HEK293 (cell line): ENCODE measurements at regions not wholly inside any gene's neighbourhood (a gene's known extent, or its start where the extent isn't known, plus 50 kb on each side); places are given as distances from the start of the nearest gene placed in this dataset.
A peak's percentile ranks its signal among the peaks of the same experiment; 100 is the strongest.

Experiments used
- CTCF ChIA-PET: fragments of 350-600 bp; formaldehyde crosslinking; extraction: SDS; loops from one replicate; lab custom pipeline; 2021; ENCODE audit warnings: antibody characterized with exemption; lab: Yijun Ruan, JAX
- POLR2A ChIA-PET: fragments of 300-600 bp; formaldehyde crosslinking; extraction: SDS; loops from one replicate; lab custom pipeline; 2020; ENCODE audit warnings: antibody characterized with exemption, inconsistent platforms; lab: Yijun Ruan, JAX
- H3K27ac ChIP-seq: fragments of 200-500 bp; sonication (Bioruptor generic); 2 replicates; pipeline ENCODE4 v1.5.1; 2014; ENCODE audit warnings: low read depth, low read length, control low read depth, inconsistent platforms; ENCODE audit errors: extremely low read depth
- H3K36me3 ChIP-seq, 2 experiments: fragments of 200-500 bp in 1 of 2; sonication (Bioruptor generic) in 1 of 2; 1 replicate in 1 of 2; 2 replicates in 1 of 2; pipeline ENCODE4 v1.5.1; 2014 to 2017; ENCODE audit warnings: inconsistent platforms in 2 of 2, low read length in 2 of 2; ENCODE audit not compliant: control insufficient read depth in 2 of 2, insufficient read depth in 1 of 2
- H3K4me1 ChIP-seq: fragments of 200-500 bp; sonication (Bioruptor generic); 2 replicates; pipeline ENCODE4 v1.5.1; 2014; ENCODE audit warnings: mild to moderate bottlenecking, low read length, inconsistent platforms; ENCODE audit not compliant: control insufficient read depth, insufficient read depth
- H3K4me3 ChIP-seq: 2 replicates; pipeline ENCODE4 v1.5.1; 2011; ENCODE audit warnings: low read depth, mild to moderate bottlenecking, control low read depth, low read length, moderate library complexity
- H3K9me3 ChIP-seq: fragments of 200-500 bp; sonication (Bioruptor generic); 2 replicates; pipeline ENCODE4 v1.5.1; 2014; ENCODE audit warnings: low read depth, low read length, inconsistent platforms; ENCODE audit not compliant: control insufficient read depth, insufficient read depth
- EGR2 ChIP-seq: fragments of 450-650 bp; formaldehyde crosslinking; IDR thresholded peaks from 2 replicates; pipeline ENCODE4 v1.5.1; 2016; ENCODE audit warnings: low read depth, missing biosample characterization, missing genetic modification characterization
- GLI2 ChIP-seq: fragments of 450-650 bp; formaldehyde crosslinking; IDR thresholded peaks from 2 replicates; pipeline ENCODE4; 2017; ENCODE audit warnings: missing biosample characterization, missing genetic modification characterization, low read depth, borderline replicate concordance
- GLIS1 ChIP-seq: fragments of 450-650 bp; formaldehyde crosslinking; IDR thresholded peaks from 2 replicates; pipeline ENCODE4 v1.5.1; 2016; ENCODE audit warnings: missing biosample characterization, missing genetic modification characterization
- IKZF3 ChIP-seq: fragments of 450-650 bp; IDR thresholded peaks from 2 replicates; pipeline ENCODE4 v1.5.0; 2018; ENCODE audit warnings: missing biosample characterization, mild to moderate bottlenecking, missing genetic modification characterization, moderate library complexity
- SCRT2 ChIP-seq: fragments of 450-650 bp; formaldehyde crosslinking; IDR thresholded peaks from 2 replicates; pipeline ENCODE4 v1.5.1; 2016; ENCODE audit warnings: missing biosample characterization, missing genetic modification characterization
- TCF7L2 ChIP-seq: IDR thresholded peaks from 2 replicates; pipeline ENCODE4 v1.6.1; 2011; ENCODE audit warnings: low read depth, mild to moderate bottlenecking, inconsistent platforms, low read length, moderate library complexity, borderline replicate concordance
- ZBTB20 ChIP-seq: fragments of 450-650 bp; formaldehyde crosslinking; IDR thresholded peaks from 2 replicates; pipeline ENCODE4 v1.5.1; 2016; ENCODE audit warnings: missing biosample characterization, missing genetic modification characterization
- ZIC2 ChIP-seq: fragments of 450-650 bp; formaldehyde crosslinking; IDR thresholded peaks from 2 replicates; pipeline ENCODE4 v1.5.1; 2016; ENCODE audit warnings: missing biosample characterization, missing genetic modification characterization
- ZNF169 ChIP-seq: fragments of 450-650 bp; formaldehyde crosslinking; IDR thresholded peaks from 2 replicates; pipeline ENCODE4 v1.5.1; 2016; ENCODE audit warnings: missing biosample characterization, missing genetic modification characterization
- ZNF221 ChIP-seq: fragments of 450-650 bp; formaldehyde crosslinking; IDR thresholded peaks from 2 replicates; pipeline ENCODE4 v1.5.1; 2017; ENCODE audit warnings: missing biosample characterization, missing genetic modification characterization, borderline replicate concordance
- ZNF223 ChIP-seq: fragments of 450-650 bp; formaldehyde crosslinking; IDR thresholded peaks from 2 replicates; pipeline ENCODE4 v1.5.1; 2016; ENCODE audit warnings: missing biosample characterization, missing genetic modification characterization
- ZNF239 ChIP-seq: fragments of 450-650 bp; formaldehyde crosslinking; IDR thresholded peaks from 2 replicates; pipeline ENCODE4 v1.5.1; 2016; ENCODE audit warnings: missing biosample characterization, missing genetic modification characterization
- ZNF324 ChIP-seq: fragments of 450-650 bp; formaldehyde crosslinking; IDR thresholded peaks from 2 replicates; pipeline ENCODE4 v1.5.1; 2016; ENCODE audit warnings: missing biosample characterization, missing genetic modification characterization
- ZNF514 ChIP-seq: fragments of 450-650 bp; formaldehyde crosslinking; IDR thresholded peaks from 2 replicates; pipeline ENCODE4 v1.5.1; 2016; ENCODE audit warnings: missing biosample characterization, missing genetic modification characterization
- ZNF549 ChIP-seq: fragments of 450-650 bp; IDR thresholded peaks from 2 replicates; pipeline ENCODE4 v1.5.1; 2018; ENCODE audit warnings: missing biosample characterization, missing genetic modification characterization, mild to moderate bottlenecking, inconsistent platforms, moderate library complexity
- ZNF792 ChIP-seq: fragments of 450-650 bp; formaldehyde crosslinking; IDR thresholded peaks from 2 replicates; pipeline ENCODE4 v1.5.1; 2016; ENCODE audit warnings: missing biosample characterization, missing genetic modification characterization
- TF ChIP-seq, protein P1 (sequence below): fragments of 450-650 bp; formaldehyde crosslinking; IDR thresholded peaks from 2 replicates; pipeline ENCODE4 v1.5.1; 2017; ENCODE audit warnings: missing biosample characterization, missing genetic modification characterization
- TF ChIP-seq, protein P2 (sequence below): fragments of 450-650 bp; formaldehyde crosslinking; IDR thresholded peaks from 2 replicates; pipeline ENCODE4 v1.5.1; 2016; ENCODE audit warnings: missing biosample characterization, missing genetic modification characterization
- TF ChIP-seq, protein P3 (sequence below): fragments of 450-650 bp; IDR thresholded peaks from 2 replicates; pipeline ENCODE4 v1.5.1; 2018; ENCODE audit warnings: missing biosample characterization, mild to moderate bottlenecking, missing genetic modification characterization
- TF ChIP-seq, protein P4 (sequence below): fragments of 450-650 bp; formaldehyde crosslinking; IDR thresholded peaks from 2 replicates; pipeline ENCODE4 v1.5.1; 2016; ENCODE audit warnings: missing biosample characterization, missing genetic modification characterization
- TF ChIP-seq, protein P5 (sequence below): fragments of 450-650 bp; formaldehyde crosslinking; IDR thresholded peaks from 2 replicates; pipeline ENCODE4 v1.5.0; 2017; ENCODE audit warnings: missing biosample characterization, missing genetic modification characterization, borderline replicate concordance

DNA sequence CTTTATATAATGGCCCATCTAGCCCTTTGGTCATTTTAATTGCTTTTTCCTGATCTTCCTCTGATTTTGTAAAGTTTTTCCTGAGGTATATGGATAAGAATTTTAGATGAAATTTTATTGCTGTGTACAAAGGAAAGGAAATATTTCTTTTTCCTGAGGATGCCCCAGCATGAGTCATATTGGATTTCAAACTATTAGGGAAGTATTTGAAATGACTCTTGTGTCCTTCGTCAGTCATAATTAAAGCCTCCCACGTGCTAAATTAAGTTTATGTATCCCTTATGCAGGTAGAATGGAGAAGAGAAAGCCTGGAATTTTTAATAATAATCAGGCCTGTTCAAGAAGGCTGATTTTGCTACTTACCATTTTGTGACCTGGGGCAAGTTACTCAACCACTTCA, 82.6 kb upstream of the GLI3 start:
- Histone ChIP-seq H3K36me3 (no peaks in the 10 kb centered on the region), H3K9me3 (no peaks in the 10 kb centered on the region), H3K4me1 (peaks cover 12% of the 10 kb centered on the region; the same call in 1 of the 2 replicates), H3K4me3 (no peak overlapping the region), H3K27ac (no peak overlapping the region)
- ChIA-PET POLR2A (no interaction called here), CTCF (interaction anchor here (0.6 kb wide), 1 partner anchor 512 kb away, joined by 3 read pairs; no protein-coding TSS in a partner anchor)
- no peak for TF ChIP-seq EGR2 (tag by site-specific recombination)
- TF ChIP-seq, protein P1, sequence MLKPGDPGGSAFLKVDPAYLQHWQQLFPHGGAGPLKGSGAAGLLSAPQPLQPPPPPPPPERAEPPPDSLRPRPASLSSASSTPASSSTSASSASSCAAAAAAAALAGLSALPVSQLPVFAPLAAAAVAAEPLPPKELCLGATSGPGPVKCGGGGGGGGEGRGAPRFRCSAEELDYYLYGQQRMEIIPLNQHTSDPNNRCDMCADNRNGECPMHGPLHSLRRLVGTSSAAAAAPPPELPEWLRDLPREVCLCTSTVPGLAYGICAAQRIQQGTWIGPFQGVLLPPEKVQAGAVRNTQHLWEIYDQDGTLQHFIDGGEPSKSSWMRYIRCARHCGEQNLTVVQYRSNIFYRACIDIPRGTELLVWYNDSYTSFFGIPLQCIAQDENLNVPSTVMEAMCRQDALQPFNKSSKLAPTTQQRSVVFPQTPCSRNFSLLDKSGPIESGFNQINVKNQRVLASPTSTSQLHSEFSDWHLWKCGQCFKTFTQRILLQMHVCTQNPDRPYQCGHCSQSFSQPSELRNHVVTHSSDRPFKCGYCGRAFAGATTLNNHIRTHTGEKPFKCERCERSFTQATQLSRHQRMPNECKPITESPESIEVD (tag by site-specific recombination): peak; percentile 24; the same call in 1 of the 2 replicates

DNA sequence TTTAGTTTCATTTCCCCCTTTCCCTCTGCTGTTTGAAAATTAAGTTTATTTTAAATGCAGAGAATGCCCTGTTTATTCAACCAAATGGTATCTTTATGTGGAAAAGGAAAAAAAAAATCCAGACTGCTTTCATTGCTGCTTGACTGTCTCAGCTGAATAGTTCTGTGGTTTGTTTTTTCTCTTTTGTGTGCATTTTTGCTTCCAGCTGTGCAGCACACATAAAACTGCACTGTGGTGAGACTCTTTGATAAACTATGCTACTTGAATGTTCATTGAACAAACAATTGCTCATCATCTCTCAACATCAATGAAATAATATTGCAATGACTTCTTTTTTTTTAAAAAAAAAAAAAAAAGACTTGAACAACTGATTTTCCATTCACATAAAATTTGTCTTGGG, 78.6 kb upstream of the GLI3 start:
- no peak overlapping the region for H3K27ac ChIP-seq
- ChIA-PET POLR2A (no interaction called here), CTCF (no interaction called here)
- H3K4me3 ChIP-seq: peak overlapping the region; percentile 7
- no peaks in the 10 kb centered on the region for H3K9me3 ChIP-seq
- peaks cover 13% of the 10 kb centered on the region; the same call in 1 of the 2 replicates for H3K4me1 ChIP-seq
- H3K36me3 ChIP-seq: no peaks in the 10 kb centered on the region
- TF ChIP-seq GLIS1: no peak
- no peak for TF ChIP-seq ZNF239 (tag by site-specific recombination)
- TF ChIP-seq, protein P2, sequence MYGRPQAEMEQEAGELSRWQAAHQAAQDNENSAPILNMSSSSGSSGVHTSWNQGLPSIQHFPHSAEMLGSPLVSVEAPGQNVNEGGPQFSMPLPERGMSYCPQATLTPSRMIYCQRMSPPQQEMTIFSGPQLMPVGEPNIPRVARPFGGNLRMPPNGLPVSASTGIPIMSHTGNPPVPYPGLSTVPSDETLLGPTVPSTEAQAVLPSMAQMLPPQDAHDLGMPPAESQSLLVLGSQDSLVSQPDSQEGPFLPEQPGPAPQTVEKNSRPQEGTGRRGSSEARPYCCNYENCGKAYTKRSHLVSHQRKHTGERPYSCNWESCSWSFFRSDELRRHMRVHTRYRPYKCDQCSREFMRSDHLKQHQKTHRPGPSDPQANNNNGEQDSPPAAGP (tag by site-specific recombination): no peak
- TF ChIP-seq ZNF514 (tag by site-specific recombination): no peak
- TF ChIP-seq, protein P3, sequence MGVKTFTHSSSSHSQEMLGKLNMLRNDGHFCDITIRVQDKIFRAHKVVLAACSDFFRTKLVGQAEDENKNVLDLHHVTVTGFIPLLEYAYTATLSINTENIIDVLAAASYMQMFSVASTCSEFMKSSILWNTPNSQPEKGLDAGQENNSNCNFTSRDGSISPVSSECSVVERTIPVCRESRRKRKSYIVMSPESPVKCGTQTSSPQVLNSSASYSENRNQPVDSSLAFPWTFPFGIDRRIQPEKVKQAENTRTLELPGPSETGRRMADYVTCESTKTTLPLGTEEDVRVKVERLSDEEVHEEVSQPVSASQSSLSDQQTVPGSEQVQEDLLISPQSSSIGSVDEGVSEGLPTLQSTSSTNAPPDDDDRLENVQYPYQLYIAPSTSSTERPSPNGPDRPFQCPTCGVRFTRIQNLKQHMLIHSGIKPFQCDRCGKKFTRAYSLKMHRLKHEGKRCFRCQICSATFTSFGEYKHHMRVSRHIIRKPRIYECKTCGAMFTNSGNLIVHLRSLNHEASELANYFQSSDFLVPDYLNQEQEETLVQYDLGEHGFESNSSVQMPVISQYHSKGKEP (tag by site-specific recombination): peak; percentile 74
- 0 out of 2 replicates have a peak, but pooled peaks have one; percentile 23 for TF ChIP-seq ZNF324 (tag by site-specific recombination)
- TF ChIP-seq, protein P1 (tag by site-specific recombination): peak; percentile 85
- no peak for TF ChIP-seq ZNF169
- TF ChIP-seq, protein P4, sequence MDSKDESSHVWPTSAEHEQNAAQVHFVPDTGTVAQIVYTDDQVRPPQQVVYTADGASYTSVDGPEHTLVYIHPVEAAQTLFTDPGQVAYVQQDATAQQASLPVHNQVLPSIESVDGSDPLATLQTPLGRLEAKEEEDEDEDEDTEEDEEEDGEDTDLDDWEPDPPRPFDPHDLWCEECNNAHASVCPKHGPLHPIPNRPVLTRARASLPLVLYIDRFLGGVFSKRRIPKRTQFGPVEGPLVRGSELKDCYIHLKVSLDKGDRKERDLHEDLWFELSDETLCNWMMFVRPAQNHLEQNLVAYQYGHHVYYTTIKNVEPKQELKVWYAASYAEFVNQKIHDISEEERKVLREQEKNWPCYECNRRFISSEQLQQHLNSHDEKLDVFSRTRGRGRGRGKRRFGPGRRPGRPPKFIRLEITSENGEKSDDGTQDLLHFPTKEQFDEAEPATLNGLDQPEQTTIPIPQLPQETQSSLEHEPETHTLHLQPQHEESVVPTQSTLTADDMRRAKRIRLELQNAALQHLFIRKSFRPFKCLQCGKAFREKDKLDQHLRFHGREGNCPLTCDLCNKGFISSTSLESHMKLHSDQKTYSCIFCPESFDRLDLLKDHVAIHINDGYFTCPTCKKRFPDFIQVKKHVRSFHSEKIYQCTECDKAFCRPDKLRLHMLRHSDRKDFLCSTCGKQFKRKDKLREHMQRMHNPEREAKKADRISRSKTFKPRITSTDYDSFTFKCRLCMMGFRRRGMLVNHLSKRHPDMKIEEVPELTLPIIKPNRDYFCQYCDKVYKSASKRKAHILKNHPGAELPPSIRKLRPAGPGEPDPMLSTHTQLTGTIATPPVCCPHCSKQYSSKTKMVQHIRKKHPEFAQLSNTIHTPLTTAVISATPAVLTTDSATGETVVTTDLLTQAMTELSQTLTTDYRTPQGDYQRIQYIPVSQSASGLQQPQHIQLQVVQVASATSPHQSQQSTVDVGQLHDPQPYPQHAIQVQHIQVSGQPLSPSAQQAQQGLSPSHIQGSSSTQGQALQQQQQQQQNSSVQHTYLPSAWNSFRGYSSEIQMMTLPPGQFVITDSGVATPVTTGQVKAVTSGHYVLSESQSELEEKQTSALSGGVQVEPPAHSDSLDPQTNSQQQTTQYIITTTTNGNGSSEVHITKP: no peak
- 0 out of 2 replicates have a peak, but pooled peaks have one; percentile 27 for TF ChIP-seq IKZF3 (tag by site-specific recombination)
- peak; percentile 47; the same call in 1 of the 2 replicates for TF ChIP-seq ZIC2 (tag by site-specific recombination)
- TF ChIP-seq, protein P5, sequence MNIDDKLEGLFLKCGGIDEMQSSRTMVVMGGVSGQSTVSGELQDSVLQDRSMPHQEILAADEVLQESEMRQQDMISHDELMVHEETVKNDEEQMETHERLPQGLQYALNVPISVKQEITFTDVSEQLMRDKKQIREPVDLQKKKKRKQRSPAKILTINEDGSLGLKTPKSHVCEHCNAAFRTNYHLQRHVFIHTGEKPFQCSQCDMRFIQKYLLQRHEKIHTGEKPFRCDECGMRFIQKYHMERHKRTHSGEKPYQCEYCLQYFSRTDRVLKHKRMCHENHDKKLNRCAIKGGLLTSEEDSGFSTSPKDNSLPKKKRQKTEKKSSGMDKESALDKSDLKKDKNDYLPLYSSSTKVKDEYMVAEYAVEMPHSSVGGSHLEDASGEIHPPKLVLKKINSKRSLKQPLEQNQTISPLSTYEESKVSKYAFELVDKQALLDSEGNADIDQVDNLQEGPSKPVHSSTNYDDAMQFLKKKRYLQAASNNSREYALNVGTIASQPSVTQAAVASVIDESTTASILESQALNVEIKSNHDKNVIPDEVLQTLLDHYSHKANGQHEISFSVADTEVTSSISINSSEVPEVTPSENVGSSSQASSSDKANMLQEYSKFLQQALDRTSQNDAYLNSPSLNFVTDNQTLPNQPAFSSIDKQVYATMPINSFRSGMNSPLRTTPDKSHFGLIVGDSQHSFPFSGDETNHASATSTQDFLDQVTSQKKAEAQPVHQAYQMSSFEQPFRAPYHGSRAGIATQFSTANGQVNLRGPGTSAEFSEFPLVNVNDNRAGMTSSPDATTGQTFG (tag by site-specific recombination): no peak
- peak; percentile 16; the same call in 1 of the 2 replicates for TF ChIP-seq TCF7L2
- no peak for TF ChIP-seq SCRT2 (tag by site-specific recombination)
- TF ChIP-seq ZNF223 (tag by site-specific recombination): no peak
- TF ChIP-seq ZNF549 (tag by site-specific recombination): no peak
- TF ChIP-seq ZNF221 (tag by site-specific recombination): no peak
- no peak for TF ChIP-seq GLI2 (tag by site-specific recombination)
- TF ChIP-seq ZNF792 (tag by site-specific recombination): no peak
- TF ChIP-seq ZBTB20 (tag by site-specific recombination): no peak
